ENCODE measurements at regions not wholly inside any gene's neighbourhood (a gene's known extent, or its start where the extent isn't known, plus 50 kb on each side); places are given as distances from the start of the nearest gene placed in this dataset.

GRCh38 chr11:115042002-115042401 lies 363.7 kb downstream of the NXPE2 start:
- DNase-seq, result no peak

- no peak for DNase-seq
These were observed 369.3 kb downstream of the NXPE2 start for GRCh38 chr11:115047631-115048030.

GRCh38 chr11:115049796-115050195 lies 371.5 kb downstream of the NXPE2 start:
- DNase-seq, result no peak

GRCh38 chr11:115050756-115051155 lies 372.4 kb downstream of the NXPE2 start:
- no peak for DNase-seq

- DNase-seq, result no peak
These were observed 373.7 kb downstream of the NXPE2 start for GRCh38 chr11:115051938-115052590.

GRCh38 chr11:115052601-115053000 lies 374.3 kb downstream of the NXPE2 start:
- no peak for DNase-seq

GRCh38 chr11:115054570-115055538 lies 376.5 kb downstream of the NXPE2 start:
- no peak for DNase-seq

GRCh38 chr11:115056514-115056913 lies 378.2 kb downstream of the NXPE2 start:
- no peak for DNase-seq

GRCh38 chr11:115060840-115061239 lies 382.5 kb downstream of the NXPE2 start:
- no peak for DNase-seq

GRCh38 chr11:115065314-115065713 lies 387.0 kb downstream of the NXPE2 start:
- no peak for DNase-seq

- no peak for DNase-seq
These were observed 387.7 kb downstream of the NXPE2 start for GRCh38 chr11:115065830-115066664.

- no peak for DNase-seq
These were observed 389.1 kb downstream of the NXPE2 start for GRCh38 chr11:115067471-115067870.

GRCh38 chr11:115067900-115068530 lies 389.7 kb downstream of the NXPE2 start:
- DNase-seq, result no peak

GRCh38 chr11:115069599-115069998 lies 391.3 kb downstream of the NXPE2 start:
- DNase-seq, result no peak

- DNase-seq, result no peak
These were observed 397.0 kb downstream of the NXPE2 start for GRCh38 chr11:115075356-115075755.

GRCh38 chr11:115077740-115078139 lies 399.4 kb downstream of the NXPE2 start:
- DNase-seq, result no peak

GRCh38 chr11:115078461-115079438 lies 400.4 kb downstream of the NXPE2 start:
- no peak for DNase-seq

GRCh38 chr11:115080923-115081680 lies 402.8 kb downstream of the NXPE2 start:
- no peak for DNase-seq

- no peak for DNase-seq
These were observed 403.6 kb downstream of the NXPE2 start for GRCh38 chr11:115081972-115082371.

GRCh38 chr11:115083144-115083806 lies 404.9 kb downstream of the NXPE2 start:
- DNase-seq, result no peak

Measured in CD4-positive, alpha-beta T cell treated with Interleukin-21 for 1 hour (primary cell).